HEK293 (cell line): ENCODE measurements at regions not wholly inside any gene's neighbourhood (a gene's known extent, or its start where the extent isn't known, plus 50 kb on each side); places are given as distances from the start of the nearest gene placed in this dataset.

ENCODE experiments used
- ZNF610 ChIP-seq: fragments of 450-650 bp; formaldehyde crosslinking; IDR thresholded peaks from 2 replicates; pipeline ENCODE4 v1.5.1; 2016; ENCODE audit warnings: missing biosample characterization, missing genetic modification characterization, borderline replicate concordance
- ZNF776 ChIP-seq: fragments of 450-650 bp; formaldehyde crosslinking; IDR thresholded peaks from 2 replicates; pipeline ENCODE4 v1.5.0; 2017; ENCODE audit warnings: missing biosample characterization, missing genetic modification characterization, borderline replicate concordance

- TF ChIP-seq ZNF610 (no peak), ZNF776 (no peak)
Observed at GRCh38 chr12:130226771-130227170, 64.5 kb downstream of the FZD10 start.
